AG04450 (cell line): ENCODE measurements at regions not wholly inside any gene's neighbourhood (a gene's known extent, or its start where the extent isn't known, plus 50 kb on each side); places are given as distances from the start of the nearest gene placed in this dataset.
"Not testable (repeated sequence)": the region's sequence is repeated elsewhere in the genome, so short reads cannot be mapped to it uniquely, and the experiment has no call there.

Source experiments
- CTCF ChIA-PET: fragments of 300-600, 350-600 bp; formaldehyde crosslinking; extraction: SDS; loops from one replicate; lab custom pipeline; 2022; ENCODE audit warnings: antibody characterized with exemption, inconsistent platforms; lab: Charles Lee
- POLR2A ChIA-PET: fragments of 350-600 bp; formaldehyde crosslinking; extraction: SDS; loops from one replicate; lab custom pipeline; 2021; ENCODE audit warnings: antibody characterized with exemption, inconsistent platforms; lab: Yijun Ruan, JAX
- DNase-seq: peaks from one replicate; pipeline ENCODE4 v3.0.0-alpha.2; 2011; ENCODE audit warnings: low read depth, low spot score
- H3K27ac ChIP-seq: one replicate; pipeline ENCODE4 v1.5.1; 2012; ENCODE audit warnings: low read depth, low read length, control low read depth
- H3K27me3 ChIP-seq: one replicate; pipeline ENCODE4 v1.6.0; 2012; ENCODE audit warnings: low read length; ENCODE audit not compliant: control insufficient read depth, insufficient read depth
- H3K4me3 ChIP-seq: 2 replicates; pipeline ENCODE4 v1.5.1; 2011; ENCODE audit warnings: mild to moderate bottlenecking, low read depth, low read length, control low read depth
- H3K9me3 ChIP-seq: 2 replicates; pipeline ENCODE4 v1.5.1; 2012; ENCODE audit warnings: low read length; ENCODE audit not compliant: control insufficient read depth, insufficient read depth
- CTCF ChIP-seq: IDR thresholded peaks from 2 replicates; pipeline ENCODE4 v1.5.1; 2011; ENCODE audit warnings: low read depth, low read length, control low read depth, inconsistent platforms

GRCh38 chr7:27438881-27439589, 196.4 kb downstream of the EVX1 start:
- CTCF ChIA-PET, result no interaction called here
- Histone ChIP-seq H3K27ac (no peak overlapping the region), H3K4me3 (no peak overlapping the region), H3K27me3 (peaks cover 8% of the 10 kb centered on the region), H3K9me3 (no peaks in the 10 kb centered on the region)
- POLR2A ChIA-PET, result no interaction called here
- TF ChIP-seq CTCF, result no peak
- DNase-seq, result no peak

- Histone ChIP-seq H3K27ac (no peak overlapping the region), H3K4me3 (no peak overlapping the region), H3K9me3 (no peaks in the 10 kb centered on the region), H3K27me3 (peaks cover 4% of the 10 kb centered on the region)
- POLR2A ChIA-PET, result no interaction called here
- no peak for DNase-seq
- CTCF ChIA-PET, result no interaction called here
- TF ChIP-seq CTCF, result no peak
Observed at GRCh38 chr7:27442455-27442854, 199.9 kb downstream of the EVX1 start.

GRCh38 chr7:27449046-27449445, 206.4 kb downstream of the EVX1 start:
- DNase-seq, POLR2A ChIA-PET, H3K9me3 ChIP-seq, H3K4me3 ChIP-seq, H3K27me3 ChIP-seq, H3K27ac ChIP-seq, CTCF ChIA-PET: not testable (repeated sequence)

- no peak for TF ChIP-seq CTCF
- Histone ChIP-seq H3K27ac (peak overlapping the region; percentile 11), H3K4me3 (no peak overlapping the region), H3K9me3 (no peaks in the 10 kb centered on the region), H3K27me3 (no peaks in the 10 kb centered on the region)
- CTCF ChIA-PET, result interaction anchor here (0.7 kb wide), 1 partner anchor 257 kb away, joined by 3 read pairs; no protein-coding TSS in a partner anchor
- peak; percentile 24 for DNase-seq
- POLR2A ChIA-PET, result no interaction called here
Observed at GRCh38 chr7:27453702-27454405, 208.8 kb downstream of the HIBADH start.

- H3K27ac ChIP-seq, H3K4me3 ChIP-seq, CTCF ChIA-PET, POLR2A ChIA-PET, H3K9me3 ChIP-seq, H3K27me3 ChIP-seq, DNase-seq: not testable (repeated sequence)
Observed at GRCh38 chr7:27457120-27457519, 205.6 kb downstream of the HIBADH start.

- POLR2A ChIA-PET, H3K9me3 ChIP-seq, H3K27ac ChIP-seq, H3K27me3 ChIP-seq, DNase-seq, H3K4me3 ChIP-seq, CTCF ChIA-PET: not testable (repeated sequence)
Observed at GRCh38 chr7:27457603-27458565, 204.8 kb downstream of the HIBADH start.
